GM21737 (cell line): ENCODE measurements at regions not wholly inside any gene's neighbourhood (a gene's known extent, or its start where the extent isn't known, plus 50 kb on each side); places are given as distances from the start of the nearest gene placed in this dataset.

ENCODE experiments used
- ATAC-seq: cut with Tn5 transposase; IDR thresholded peaks from one replicate; pipeline ENCODE4 v1.9.1; 2021; ENCODE audit warnings: mild to moderate bottlenecking, moderate library complexity; ENCODE audit not compliant: unreplicated experiment

- no peak for ATAC-seq
These were observed 88.0 kb upstream of the MPHOSPH6 start for GRCh38 chr16:82257990-82258389.

GRCh38 chr16:82252582-82252981 lies 82.6 kb upstream of the MPHOSPH6 start:
- ATAC-seq: no peak

GRCh38 chr16:82248677-82249076 lies 78.7 kb upstream of the MPHOSPH6 start:
- no peak for ATAC-seq

- no peak for ATAC-seq
These were observed 78.1 kb upstream of the MPHOSPH6 start for GRCh38 chr16:82248012-82248656.

- ATAC-seq: no peak
These were observed 72.2 kb upstream of the MPHOSPH6 start for GRCh38 chr16:82242201-82242600.

GRCh38 chr16:82241469-82242052 lies 71.5 kb upstream of the MPHOSPH6 start:
- no peak for ATAC-seq

- no peak for ATAC-seq
These were observed 70.1 kb upstream of the MPHOSPH6 start for GRCh38 chr16:82240111-82240510.

GRCh38 chr16:82236875-82237274 lies 66.9 kb upstream of the MPHOSPH6 start:
- no peak for ATAC-seq

GRCh38 chr16:82236415-82236814 lies 66.4 kb upstream of the MPHOSPH6 start:
- no peak for ATAC-seq

- no peak for ATAC-seq
These were observed 62.8 kb upstream of the MPHOSPH6 start for GRCh38 chr16:82232806-82233205.

- ATAC-seq: no peak
These were observed 61.2 kb upstream of the MPHOSPH6 start for GRCh38 chr16:82231008-82231787.

- ATAC-seq: no peak
These were observed 60.0 kb upstream of the MPHOSPH6 start for GRCh38 chr16:82229800-82230619.

GRCh38 chr16:82226327-82226726 lies 56.3 kb upstream of the MPHOSPH6 start:
- no peak for ATAC-seq

- no peak for ATAC-seq
These were observed 54.8 kb upstream of the MPHOSPH6 start for GRCh38 chr16:82224821-82225220.

GRCh38 chr16:82220541-82220940 lies 50.5 kb upstream of the MPHOSPH6 start:
- no peak for ATAC-seq
